Bone marrow (tissue), 2 donors: ENCODE measurements at regions not wholly inside any gene's neighbourhood (a gene's known extent, or its start where the extent isn't known, plus 50 kb on each side); places are given as distances from the start of the nearest gene placed in this dataset.

Source experiments
- DNase-seq, 2 donors: peaks; one replicate each; lab custom pipeline; 2025; lab: John Stamatoyannopoulos, UW

DNA sequence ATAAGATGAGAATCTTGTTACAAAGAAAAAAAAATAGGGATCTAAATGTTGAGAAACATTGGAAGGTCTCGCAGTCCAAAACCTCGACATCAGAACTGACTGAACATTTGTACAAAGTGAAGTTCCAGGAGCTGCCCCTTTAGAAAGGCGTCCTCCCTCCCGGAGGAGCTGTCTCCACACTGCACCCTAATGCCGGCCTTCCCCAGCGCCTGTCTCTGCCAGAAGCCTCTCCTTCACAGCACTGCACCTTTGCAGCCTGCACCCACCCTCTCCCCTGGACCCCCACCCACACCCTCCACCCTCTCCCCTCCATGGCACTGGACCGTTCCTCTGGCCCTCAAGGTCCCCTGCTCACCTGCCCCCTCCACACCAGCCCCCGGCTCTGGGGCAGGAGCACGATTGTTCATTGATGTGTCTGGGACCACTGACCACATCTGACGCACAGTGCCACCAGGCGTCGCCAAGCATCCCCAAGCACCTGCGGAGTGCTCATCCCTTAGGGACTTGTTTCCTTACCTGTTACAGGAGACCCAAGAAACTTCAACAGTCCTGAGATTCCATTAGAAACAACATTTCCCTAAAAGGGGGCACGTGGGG lies 90.3 kb upstream of the SNTG2 start:
- no peak for DNase-seq

DNA sequence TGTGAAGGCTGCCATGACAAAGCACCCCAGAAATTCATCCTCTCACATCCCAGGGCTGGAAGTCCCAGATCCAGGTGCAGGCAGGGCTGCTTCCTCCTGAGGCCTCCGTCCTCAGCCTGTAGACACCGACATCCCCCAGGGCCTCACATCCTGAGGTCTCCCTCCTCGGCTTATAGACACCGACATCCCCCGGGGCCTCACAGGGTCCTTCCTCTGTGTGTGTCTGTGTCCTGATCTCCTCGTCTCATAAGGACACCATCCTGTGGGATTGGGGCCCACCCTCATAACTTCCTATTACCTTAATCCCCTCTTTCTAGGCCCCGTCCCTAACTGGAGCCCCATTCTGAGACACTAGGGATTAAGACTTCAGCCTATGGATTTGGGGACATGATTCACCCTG lies 92.0 kb upstream of the SNTG2 start:
- DNase-seq, result no peak

DNA sequence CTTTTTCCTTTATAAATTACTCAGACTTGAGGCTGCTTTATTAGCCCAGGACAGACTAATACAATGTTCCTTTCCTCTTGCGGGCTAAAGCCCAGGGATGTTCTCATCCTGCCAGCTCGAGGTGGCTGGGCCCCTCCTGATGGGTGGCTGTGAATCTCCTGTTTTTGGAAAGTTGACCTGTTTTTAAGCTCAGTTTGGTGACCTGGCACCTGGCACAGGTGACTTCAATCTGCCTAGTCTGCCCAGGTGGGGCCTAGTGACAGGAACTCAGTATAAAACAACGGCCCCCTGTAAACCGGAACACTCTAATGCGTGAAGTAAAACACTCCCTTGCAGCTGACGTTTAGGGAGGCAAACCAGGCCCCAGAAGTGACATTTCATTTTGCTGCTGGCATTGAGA lies 92.7 kb upstream of the SNTG2 start:
- no peak for DNase-seq

DNA sequence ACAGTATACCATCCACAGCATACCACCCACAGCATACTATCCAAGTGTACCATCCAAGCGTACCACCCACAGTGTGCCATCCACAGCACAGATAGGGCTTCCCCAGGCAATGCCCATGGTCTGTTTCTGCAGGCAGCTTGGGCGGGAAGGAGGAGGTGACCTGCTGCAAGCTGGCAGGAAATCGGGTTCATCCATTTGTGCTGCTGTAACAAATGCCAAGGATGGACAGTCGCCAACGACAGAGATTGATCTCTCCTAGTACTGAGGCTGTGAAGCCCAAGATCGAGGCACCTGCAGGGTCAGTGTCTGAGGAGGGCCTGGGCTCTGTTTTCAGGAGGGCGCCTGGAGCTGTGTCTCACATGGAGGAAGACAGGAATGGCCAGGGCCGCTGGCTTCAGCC lies 93.6 kb upstream of the SNTG2 start:
- DNase-seq, result no peak

DNA sequence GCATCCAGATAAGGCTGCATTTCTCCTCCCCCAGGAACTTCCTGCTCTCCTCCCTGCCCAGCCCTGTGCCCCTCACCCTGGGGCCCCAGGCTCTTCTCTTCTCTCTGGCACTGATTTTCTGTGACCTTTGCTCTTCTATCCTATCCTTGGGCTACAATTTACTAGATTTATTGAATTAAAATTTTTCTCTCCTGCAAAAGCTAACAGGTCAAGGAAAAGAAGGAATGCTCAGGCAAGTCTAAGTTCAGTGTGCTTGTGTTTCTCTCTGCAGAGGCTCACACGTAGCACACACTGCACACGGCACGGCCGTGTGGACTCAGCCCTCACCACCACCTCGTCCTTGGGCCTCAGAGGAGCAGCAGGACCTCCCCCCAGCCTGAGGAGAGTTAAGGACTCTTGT lies 94.2 kb upstream of the SNTG2 start:
- no peak for DNase-seq

DNA sequence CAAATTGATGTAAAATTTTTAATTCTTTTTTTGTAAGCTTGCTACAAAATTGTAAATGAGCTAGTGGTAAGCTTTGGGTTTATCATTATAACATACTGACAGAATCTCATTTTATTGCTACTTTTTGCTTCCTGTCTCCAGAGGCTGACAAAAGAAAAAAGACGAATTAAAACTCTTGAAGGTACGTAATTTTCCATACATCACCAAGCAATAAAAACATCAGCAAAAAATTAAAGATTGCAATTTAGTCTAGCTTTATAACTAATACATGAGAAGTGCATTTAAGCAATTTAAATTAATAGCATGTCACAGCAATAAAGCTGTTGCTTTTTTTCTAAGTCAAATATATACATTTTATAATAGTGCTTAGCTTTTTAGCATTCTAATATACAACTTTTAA lies 94.6 kb upstream of the SNTG2 start:
- no peak for DNase-seq

DNA sequence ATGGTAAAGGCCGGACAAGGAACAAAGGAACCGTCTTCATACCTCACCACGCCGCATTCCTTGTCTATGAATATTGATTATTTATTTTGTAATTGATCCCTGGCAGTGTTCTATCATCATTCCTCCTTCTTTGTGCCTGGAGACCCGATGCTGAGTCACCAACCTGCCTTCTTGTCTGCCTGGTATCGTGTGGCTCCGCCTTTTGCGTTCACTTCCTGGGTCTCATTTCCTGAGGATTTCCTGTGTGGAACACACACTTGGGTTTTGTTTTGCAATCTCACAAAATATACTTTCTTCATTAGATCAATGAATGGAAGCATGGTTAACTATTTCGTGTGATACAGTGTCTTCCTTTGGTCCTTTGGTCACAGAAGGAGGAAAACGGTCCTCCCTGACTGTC lies 95.5 kb upstream of the SNTG2 start:
- no peak for DNase-seq

DNA sequence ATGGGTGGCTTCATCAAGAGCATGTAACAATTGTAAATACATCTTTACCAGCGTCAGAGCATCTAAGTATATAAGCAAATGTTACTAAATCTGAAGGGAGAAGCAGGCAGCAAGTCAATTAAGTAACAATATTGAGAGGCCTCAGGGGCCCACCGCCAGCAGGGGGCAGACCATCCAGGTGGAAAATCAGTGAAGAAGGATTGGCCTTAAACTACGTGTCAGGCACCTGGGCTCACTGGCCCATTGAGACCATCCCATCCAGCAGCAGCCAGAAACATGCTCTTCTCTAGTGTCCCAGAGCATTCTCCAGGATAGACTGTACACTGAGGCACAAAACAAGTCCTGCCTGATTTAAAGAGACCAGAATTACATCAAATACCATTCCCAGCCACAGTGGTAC lies 96.2 kb upstream of the SNTG2 start:
- DNase-seq, result peak in 1 of 2 donors; percentile 2

DNA sequence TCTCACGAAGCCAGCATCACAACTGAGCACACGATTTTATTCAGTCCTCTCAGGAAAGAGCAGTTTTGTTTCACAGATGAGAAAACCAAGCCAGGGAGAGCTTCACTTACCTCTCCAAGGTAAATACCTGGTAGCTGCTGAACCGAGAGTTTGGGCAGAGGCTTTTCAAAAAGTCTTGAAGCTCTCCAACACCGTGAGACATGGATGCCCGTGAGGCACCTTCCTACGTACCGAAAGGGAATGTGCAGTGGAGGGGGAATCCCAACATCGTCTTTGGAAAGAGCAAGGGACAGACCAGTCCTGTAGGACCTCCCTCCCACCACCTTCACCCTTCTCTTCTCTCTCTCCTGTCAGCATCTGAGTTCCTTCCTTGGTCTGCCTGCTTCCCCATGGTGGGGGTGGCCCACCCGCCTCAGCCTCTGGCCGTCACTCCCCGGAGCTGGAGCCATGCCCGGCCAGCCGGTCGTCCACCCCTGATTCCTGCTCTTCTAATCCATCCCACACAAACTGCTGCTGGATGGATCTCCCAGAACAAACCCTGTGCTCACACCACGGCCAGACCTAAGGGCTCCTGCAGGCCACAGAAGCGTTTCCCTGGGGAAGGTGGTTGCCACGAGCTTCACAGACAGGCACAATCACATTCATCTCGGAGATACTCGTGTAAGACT lies 97.3 kb upstream of the SNTG2 start:
- no peak for DNase-seq

DNA sequence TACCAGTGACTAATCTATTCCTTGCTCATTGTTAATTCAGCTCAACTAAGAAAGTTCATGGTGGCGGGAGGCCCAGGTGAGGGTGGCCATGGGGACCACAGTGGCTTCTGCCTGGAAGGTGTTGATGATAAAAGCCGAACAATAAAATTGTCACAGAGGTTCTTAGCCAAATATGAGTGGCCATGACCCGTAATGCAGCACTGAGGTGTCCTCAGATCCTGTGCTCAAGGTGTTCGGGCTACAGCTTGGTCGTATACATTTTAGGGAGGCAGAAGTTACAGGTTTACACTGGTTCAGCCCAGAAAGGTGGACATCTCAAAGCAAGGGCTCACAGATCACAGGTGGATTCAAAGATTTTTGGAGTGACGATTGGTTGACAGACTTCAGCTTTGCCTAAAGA lies 98.5 kb upstream of the SNTG2 start:
- no peak for DNase-seq

DNA sequence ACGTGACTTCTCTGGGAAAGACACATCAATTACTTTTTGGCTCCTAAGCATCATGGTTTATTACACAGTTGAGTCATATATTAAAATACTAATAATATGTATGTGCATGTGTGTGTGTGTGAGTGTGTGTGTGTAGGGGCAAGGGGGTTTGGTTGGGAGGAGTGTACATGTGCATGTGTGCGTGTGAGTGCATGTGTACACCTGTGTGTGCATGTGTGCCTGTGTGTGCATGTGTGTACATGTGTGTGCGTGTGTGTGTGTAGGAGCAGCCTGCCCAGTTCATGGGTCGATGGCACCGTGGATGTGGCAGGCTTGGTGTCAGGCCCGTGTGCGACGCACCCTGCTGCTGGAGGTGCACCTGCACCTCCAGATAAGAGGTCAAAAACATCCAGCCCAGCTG lies 99.0 kb upstream of the SNTG2 start:
- no peak for DNase-seq

DNA sequence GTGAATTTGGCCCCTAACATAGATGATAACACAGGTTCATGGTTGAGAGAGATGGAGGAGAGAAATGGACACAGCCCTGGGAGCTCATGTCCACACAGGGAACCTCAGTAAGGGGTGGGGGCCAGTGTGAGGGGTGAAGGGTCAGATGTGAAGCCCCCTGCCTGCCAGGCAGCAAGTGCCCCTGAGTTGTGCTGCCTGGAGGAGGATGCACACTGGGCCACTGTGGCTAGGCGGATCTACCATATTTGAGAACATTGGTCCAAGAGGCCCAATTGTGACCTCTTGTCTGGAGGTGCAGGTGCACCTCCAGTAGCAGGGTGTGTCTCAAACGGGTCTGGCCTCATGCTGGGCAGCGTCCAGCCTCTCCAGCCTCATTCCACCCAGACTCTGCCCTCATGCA lies 99.6 kb upstream of the SNTG2 start:
- DNase-seq, result no peak

DNA sequence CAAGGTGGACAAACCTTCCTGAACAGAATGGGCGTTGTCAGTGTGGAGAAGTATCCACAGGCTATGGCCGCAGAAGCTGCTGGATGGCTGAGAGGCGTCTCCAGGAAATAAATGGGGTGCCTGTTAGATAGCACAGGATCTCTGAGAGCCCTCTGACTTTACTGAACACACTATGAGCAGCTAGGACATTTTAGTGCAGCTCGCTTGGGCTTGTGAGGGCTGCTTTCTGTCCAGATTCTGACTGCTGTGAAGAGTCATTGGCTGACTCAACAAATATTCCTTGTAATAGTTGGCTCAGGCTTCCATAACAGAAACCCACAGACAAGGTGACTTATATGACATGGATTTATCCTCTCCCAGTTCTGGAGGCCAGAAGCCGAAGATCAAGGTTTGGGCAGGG lies 100.2 kb upstream of the SNTG2 start:
- no peak for DNase-seq

DNA sequence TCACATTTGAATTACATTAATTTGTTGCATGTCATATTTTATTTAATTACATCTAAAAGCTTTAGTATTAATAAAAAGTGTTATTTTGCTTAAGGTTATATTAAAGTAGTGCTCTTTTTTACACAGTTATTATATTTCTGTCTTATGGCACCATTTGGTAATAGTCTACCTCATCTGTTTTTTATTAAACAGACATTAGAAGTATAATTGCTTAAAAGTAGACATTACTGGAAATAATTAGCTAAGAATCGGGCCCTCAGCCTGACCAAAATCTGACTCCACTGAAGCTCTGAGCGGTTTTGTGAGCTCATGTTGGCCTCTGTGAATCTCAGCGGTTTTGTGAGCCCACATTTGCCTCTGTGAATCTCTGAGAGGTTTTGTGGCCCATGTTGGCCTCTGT lies 102.5 kb upstream of the SNTG2 start:
- no peak for DNase-seq

DNA sequence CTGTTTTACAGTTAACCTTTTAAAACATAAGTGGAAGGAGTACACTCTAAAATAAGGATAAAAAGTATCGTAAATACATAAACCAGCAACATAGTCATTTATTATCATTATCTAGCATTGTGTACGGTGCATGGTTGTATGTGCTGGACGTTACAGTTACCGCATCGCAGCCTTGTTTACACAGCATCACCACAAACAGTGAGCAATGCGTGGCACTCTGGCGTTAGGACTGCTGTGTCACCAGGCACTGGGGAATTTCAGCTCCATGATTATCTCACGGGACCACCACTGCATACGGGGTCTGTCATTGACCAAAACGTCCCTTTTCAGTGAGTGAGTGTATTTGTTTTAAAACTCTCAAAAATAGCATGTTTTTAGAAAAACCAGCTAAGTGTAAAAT lies 103.0 kb upstream of the SNTG2 start:
- DNase-seq, result no peak

DNA sequence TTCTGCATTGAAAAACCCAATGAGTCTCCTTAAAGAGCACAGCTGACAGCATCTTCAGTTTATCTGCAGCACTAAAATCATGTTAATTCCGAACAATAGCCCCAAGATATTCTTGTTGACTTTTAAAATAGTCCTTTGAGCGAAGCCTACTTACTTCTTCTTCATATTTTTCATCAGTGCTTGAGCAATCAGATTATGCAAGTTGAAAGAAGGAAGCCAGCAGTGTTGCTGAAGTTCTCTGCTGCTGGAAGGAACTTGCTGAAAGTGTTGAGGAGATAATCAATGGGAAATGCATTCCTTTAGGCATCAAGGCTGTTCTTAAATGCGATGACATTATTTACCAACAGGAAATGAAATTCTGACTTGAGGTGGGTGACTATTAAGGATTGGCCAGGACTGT lies 105.9 kb upstream of the SNTG2 start:
- no peak for DNase-seq

DNA sequence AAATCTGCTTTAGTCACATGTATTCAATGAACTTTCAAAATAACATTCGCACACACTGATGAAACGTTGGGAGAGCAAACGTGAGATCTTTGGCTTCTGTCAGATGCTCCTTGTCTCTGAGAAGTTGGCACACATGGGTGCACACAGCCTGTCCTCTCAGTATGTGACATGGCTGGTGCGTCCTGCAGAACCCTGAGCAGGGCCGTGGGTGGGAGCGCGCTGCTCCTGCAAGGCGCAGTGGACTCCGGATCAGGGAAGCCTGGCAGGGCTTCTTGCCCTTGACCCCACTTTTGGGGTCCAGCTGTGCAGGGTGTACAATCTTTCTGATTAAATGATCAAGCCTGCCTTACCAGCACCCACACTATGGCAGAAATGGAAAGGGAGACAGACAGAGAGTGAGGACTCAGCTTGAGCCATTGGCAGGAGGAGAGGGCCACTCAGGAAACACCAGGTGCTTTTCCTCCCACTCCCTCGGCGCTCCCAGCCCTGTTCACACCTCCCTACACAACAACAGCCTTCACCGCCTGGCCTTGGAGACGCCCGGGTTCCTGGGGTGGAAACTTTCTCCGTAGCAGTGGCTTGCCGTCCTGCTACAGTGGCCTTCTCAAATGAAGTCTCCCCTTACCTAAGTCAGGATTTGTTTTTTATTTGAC lies 108.4 kb upstream of the SNTG2 start:
- DNase-seq, result no peak

DNA sequence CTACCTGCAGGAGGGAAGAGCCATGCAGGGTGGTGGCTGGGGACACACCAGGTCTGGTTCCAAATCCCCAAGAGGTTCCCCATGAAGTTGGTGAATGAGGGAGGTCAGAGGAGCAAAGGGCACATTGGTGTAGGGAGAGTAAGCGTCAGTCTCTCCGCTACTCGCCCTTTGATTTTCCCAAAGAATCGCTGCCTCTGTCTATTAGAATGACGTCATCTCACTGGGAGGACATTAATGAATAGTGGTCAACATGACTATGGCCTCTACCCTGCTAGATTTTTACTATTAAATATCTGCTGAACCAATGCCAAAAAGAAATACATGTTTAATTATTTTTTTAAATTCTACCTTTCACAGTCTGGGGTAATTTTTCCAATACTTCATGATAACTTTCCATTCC lies 109.6 kb upstream of the SNTG2 start:
- no peak for DNase-seq

DNA sequence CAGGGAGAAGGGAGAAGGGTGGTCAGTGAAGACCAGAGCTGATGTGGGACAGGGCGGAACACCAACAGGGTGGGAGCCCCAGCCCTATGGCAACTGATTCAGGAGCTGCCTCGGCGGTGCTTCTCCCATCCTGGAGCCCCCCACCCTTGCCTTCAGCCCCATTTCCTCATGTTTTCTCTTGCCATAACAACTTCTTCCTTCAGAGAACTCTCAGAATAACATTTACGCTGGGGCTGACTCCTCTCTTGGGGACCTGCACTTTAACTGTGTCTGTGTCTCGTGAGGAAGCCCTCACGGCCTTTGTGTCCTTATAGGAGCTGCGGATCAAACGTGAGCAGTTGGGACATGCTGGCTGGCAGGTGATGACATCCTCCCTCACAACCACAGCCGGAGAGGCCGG lies 116.4 kb upstream of the SNTG2 start:
- DNase-seq, result no peak

DNA sequence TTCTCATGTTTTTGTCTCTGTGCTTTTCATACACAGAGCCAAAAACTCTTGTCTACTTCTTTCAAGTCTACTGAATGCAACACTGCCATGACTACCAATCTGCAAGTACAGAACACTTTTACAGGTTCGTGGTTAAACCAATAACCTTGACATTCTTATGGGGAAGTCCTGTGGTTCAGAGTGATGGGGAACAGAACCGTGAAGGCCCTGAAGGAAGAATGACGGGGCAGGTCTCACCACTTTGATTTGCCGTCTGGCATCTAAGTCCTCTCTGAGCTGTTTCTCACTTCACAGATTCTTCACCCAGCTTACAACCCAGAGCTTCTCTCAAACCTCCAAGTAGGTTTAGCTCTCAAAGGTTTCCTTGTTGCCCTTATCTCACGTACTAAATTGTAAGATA lies 117.5 kb upstream of the SNTG2 start:
- DNase-seq, result no peak

DNA sequence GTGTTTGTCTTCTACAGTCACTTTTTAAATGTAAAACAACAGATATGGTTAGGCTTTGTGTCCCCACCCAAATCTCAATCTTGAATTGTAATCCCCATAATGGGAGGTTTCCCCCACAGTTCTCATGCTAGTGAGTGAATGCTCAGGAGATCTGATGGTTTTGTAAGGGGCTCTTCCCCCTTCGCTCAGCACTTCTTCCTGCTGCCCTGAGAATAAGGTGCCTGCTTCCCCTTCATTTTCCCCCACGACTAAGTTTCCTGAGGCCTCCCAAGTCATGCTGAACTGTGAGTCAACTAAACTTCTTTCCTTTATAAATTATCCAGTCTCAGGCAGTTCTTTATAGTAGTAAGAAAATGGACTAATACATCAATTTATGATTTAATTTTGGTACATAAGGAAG lies 118.0 kb upstream of the SNTG2 start:
- no peak for DNase-seq

DNA sequence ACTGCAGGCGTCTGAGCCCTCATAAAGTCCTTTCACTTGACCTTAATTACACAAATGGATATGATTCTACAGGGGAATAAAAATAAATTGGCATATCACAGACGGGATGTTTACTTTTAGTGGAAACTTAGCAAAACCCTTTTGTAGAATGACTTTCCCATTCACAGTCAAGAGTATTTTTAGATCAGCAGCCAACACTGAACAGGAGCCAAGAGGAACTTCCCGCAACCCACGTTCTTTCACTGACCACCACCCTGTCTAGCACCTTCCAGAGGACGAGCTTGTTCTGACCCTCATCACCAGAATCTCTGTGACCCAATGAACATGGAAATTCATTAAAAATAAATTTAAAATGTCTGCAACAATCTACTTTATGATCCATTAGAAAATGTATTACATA lies 119.0 kb upstream of the SNTG2 start:
- DNase-seq, result no peak

DNA sequence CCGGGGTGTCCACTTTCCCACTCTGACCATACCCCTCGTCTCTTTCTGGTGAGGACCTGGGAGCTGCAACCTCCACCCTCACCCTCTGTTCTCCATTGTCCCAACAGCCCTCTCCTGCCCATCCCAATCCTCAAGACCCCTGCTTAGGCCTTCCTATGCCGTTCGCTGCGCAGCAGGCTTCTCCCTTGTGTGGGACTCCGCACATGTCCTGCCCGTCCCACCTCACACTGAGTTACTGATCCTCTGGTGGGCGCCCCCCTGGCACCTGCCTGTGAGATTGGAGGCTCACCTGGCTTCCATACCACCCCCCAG lies 119.5 kb upstream of the SNTG2 start:
- no peak for DNase-seq
